ENCODE measurements at regions not wholly inside any gene's neighbourhood (a gene's known extent, or its start where the extent isn't known, plus 50 kb on each side); places are given as distances from the start of the nearest gene placed in this dataset.

- no peaks in the 10 kb centered on the region for H3K9me3 ChIP-seq (ENCODE audit: insufficient read depth, low read depth, low read length)
- H3K79me2 ChIP-seq (ENCODE audit: insufficient read depth, low read length) = no peaks in the 10 kb centered on the region
- Mint-ChIP-seq H3K9me3 (ENCODE audit: unreplicated experiment) (no peaks in the 10 kb centered on the region), H3K4me1 (ENCODE audit: low read depth, unreplicated experiment) (no peaks in the 10 kb centered on the region), H3K27me3 (ENCODE audit: low read depth, unreplicated experiment) (no peaks in the 10 kb centered on the region), H3K4me3 (ENCODE audit: unreplicated experiment) (no peak overlapping the region), H3K27ac (ENCODE audit: unreplicated experiment) (no peak overlapping the region), H3K36me3 (ENCODE audit: low read depth, unreplicated experiment) (no peaks in the 10 kb centered on the region)
- FAIRE-seq (no peak), DNase-seq (ENCODE audit: low read depth) (no peak)
- no peaks in the 10 kb centered on the region for H3K36me3 ChIP-seq (ENCODE audit: insufficient read depth, low read length)
- H3K27me3 ChIP-seq (ENCODE audit: insufficient read depth, low read length) = no peaks in the 10 kb centered on the region
- H4K20me1 ChIP-seq (ENCODE audit: insufficient read depth, low read length) = no peaks in the 10 kb centered on the region
- H3K9ac ChIP-seq (ENCODE audit: low read length) = no peak overlapping the region
- no peak overlapping the region for H3K27ac ChIP-seq (ENCODE audit: low read depth, low read length)
- no peak overlapping the region for H3K4me2 ChIP-seq (ENCODE audit: low read length)
- no peaks in the 10 kb centered on the region for H3K4me1 ChIP-seq (ENCODE audit: insufficient read depth, low read length)
- TF ChIP-seq, protein P1, sequence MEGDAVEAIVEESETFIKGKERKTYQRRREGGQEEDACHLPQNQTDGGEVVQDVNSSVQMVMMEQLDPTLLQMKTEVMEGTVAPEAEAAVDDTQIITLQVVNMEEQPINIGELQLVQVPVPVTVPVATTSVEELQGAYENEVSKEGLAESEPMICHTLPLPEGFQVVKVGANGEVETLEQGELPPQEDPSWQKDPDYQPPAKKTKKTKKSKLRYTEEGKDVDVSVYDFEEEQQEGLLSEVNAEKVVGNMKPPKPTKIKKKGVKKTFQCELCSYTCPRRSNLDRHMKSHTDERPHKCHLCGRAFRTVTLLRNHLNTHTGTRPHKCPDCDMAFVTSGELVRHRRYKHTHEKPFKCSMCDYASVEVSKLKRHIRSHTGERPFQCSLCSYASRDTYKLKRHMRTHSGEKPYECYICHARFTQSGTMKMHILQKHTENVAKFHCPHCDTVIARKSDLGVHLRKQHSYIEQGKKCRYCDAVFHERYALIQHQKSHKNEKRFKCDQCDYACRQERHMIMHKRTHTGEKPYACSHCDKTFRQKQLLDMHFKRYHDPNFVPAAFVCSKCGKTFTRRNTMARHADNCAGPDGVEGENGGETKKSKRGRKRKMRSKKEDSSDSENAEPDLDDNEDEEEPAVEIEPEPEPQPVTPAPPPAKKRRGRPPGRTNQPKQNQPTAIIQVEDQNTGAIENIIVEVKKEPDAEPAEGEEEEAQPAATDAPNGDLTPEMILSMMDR (IDR thresholded peaks at IDR 0.05; ENCODE audit: insufficient read depth, low read depth, low read length) = no peak
- no peak for TF ChIP-seq EZH2 (IDR thresholded peaks at IDR 0.05; ENCODE audit: insufficient read depth, low read length)
- H2AFZ ChIP-seq (ENCODE audit: low read depth, low read length) = no peak overlapping the region
- no peak overlapping the region for H3K4me3 ChIP-seq (ENCODE audit: insufficient read depth, low read depth, low read length)
Observed at GRCh38 chr13:57858376-57858775, 226.8 kb downstream of the PCDH17 start.

- Histone ChIP-seq H3K4me1 (ENCODE audit: insufficient read depth, low read length) (no peaks in the 10 kb centered on the region), H2AFZ (ENCODE audit: low read depth, low read length) (no peak overlapping the region), H3K79me2 (ENCODE audit: insufficient read depth, low read length) (no peaks in the 10 kb centered on the region), H3K4me2 (ENCODE audit: low read length) (no peak overlapping the region), H4K20me1 (ENCODE audit: insufficient read depth, low read length) (no peaks in the 10 kb centered on the region), H3K4me3 (ENCODE audit: insufficient read depth, low read depth, low read length) (no peak overlapping the region), H3K27me3 (ENCODE audit: insufficient read depth, low read length) (no peaks in the 10 kb centered on the region), H3K27ac (ENCODE audit: low read depth, low read length) (no peak overlapping the region), H3K9ac (ENCODE audit: low read length) (no peak overlapping the region), H3K36me3 (ENCODE audit: insufficient read depth, low read length) (no peaks in the 10 kb centered on the region), H3K9me3 (ENCODE audit: insufficient read depth, low read depth, low read length) (no peaks in the 10 kb centered on the region)
- H3K4me1 Mint-ChIP-seq (ENCODE audit: low read depth, unreplicated experiment) = no peaks in the 10 kb centered on the region
- no peak overlapping the region for H3K27ac Mint-ChIP-seq (ENCODE audit: unreplicated experiment)
- H3K36me3 Mint-ChIP-seq (ENCODE audit: low read depth, unreplicated experiment) = no peaks in the 10 kb centered on the region
- FAIRE-seq (no peak), DNase-seq (ENCODE audit: low read depth) (no peak)
- TF ChIP-seq EZH2 (IDR thresholded peaks at IDR 0.05; ENCODE audit: insufficient read depth, low read length) = no peak
- TF ChIP-seq, protein P1 (IDR thresholded peaks at IDR 0.05; ENCODE audit: insufficient read depth, low read depth, low read length) = no peak
- H3K4me3 Mint-ChIP-seq (ENCODE audit: unreplicated experiment) = no peak overlapping the region
- H3K9me3 Mint-ChIP-seq (ENCODE audit: unreplicated experiment) = peaks cover 10% of the 10 kb centered on the region
- no peaks in the 10 kb centered on the region for H3K27me3 Mint-ChIP-seq (ENCODE audit: low read depth, unreplicated experiment)
Observed at GRCh38 chr13:57862879-57863278, 231.3 kb downstream of the PCDH17 start.

- Mint-ChIP-seq H3K27ac (ENCODE audit: unreplicated experiment) (no peak overlapping the region), H3K4me3 (ENCODE audit: unreplicated experiment) (no peak overlapping the region), H3K27me3 (ENCODE audit: low read depth, unreplicated experiment) (no peaks in the 10 kb centered on the region), H3K36me3 (ENCODE audit: low read depth, unreplicated experiment) (no peaks in the 10 kb centered on the region), H3K9me3 (ENCODE audit: unreplicated experiment) (peaks cover 16% of the 10 kb centered on the region), H3K4me1 (ENCODE audit: low read depth, unreplicated experiment) (no peaks in the 10 kb centered on the region)
- Histone ChIP-seq H3K27me3 (ENCODE audit: insufficient read depth, low read length) (no peaks in the 10 kb centered on the region), H3K4me3 (ENCODE audit: insufficient read depth, low read depth, low read length) (no peak overlapping the region), H3K4me1 (ENCODE audit: insufficient read depth, low read length) (no peaks in the 10 kb centered on the region), H3K4me2 (ENCODE audit: low read length) (no peak overlapping the region), H3K27ac (ENCODE audit: low read depth, low read length) (no peak overlapping the region), H3K9me3 (ENCODE audit: insufficient read depth, low read depth, low read length) (no peaks in the 10 kb centered on the region), H3K9ac (ENCODE audit: low read length) (no peak overlapping the region), H3K36me3 (ENCODE audit: insufficient read depth, low read length) (no peaks in the 10 kb centered on the region), H2AFZ (ENCODE audit: low read depth, low read length) (no peak overlapping the region), H3K79me2 (ENCODE audit: insufficient read depth, low read length) (no peaks in the 10 kb centered on the region), H4K20me1 (ENCODE audit: insufficient read depth, low read length) (no peaks in the 10 kb centered on the region)
- DNase-seq (ENCODE audit: low read depth) = no peak
- FAIRE-seq = no peak
- TF ChIP-seq, protein P1 (IDR thresholded peaks at IDR 0.05; ENCODE audit: insufficient read depth, low read depth, low read length) = no peak
- no peak for TF ChIP-seq EZH2 (IDR thresholded peaks at IDR 0.05; ENCODE audit: insufficient read depth, low read length)
Observed at GRCh38 chr13:57865600-57866294, 234.2 kb downstream of the PCDH17 start.
